GM21423 (cell line): ENCODE measurements at regions not wholly inside any gene's neighbourhood (a gene's known extent, or its start where the extent isn't known, plus 50 kb on each side); places are given as distances from the start of the nearest gene placed in this dataset.
"Not testable (repeated sequence)": the region's sequence is repeated elsewhere in the genome, so short reads cannot be mapped to it uniquely, and the experiment has no call there.

Experiments
- ATAC-seq: cut with Tn5 transposase; IDR thresholded peaks from one replicate; pipeline ENCODE4 v1.9.1; 2021; ENCODE audit warnings: mild to moderate bottlenecking, moderate library complexity; ENCODE audit not compliant: unreplicated experiment

DNA sequence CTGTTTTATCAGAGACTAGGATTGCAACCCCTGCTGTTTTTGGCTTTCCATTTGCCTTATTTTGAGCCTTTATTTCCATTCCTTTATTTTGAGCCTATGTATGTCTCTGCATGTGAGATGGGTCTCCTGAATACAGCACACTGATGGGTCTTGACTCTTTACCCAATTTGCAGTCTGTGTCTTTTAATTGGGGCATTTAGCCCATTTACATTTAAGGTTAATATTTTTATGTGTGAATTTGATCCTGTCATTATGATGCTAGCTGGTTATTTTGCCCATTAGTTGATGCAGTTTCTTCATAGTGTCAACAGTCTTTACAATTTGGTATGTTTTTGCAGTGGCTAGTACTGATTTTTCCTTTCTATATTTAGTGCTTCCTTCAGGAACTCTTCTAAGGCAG, 88.5 kb upstream of the HCCS start:
- ATAC-seq: not testable (repeated sequence)

DNA sequence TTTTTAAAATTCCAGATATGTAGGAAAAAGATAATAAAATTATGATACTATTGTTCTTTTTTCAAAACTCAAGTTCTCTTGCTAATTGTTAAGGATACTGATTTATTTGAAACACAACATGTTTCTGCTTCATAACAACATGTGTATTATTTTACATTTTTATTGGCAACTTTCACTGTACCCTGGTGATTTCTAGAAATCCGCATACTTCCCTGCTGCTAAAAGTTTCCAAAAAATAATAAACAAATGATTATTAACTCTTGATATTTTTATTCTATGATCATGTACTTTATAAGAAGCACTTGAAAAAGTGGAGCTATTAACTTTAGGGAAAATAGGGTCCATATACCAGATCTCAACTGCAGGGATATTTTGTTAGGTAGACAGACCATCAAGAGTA, 71.2 kb upstream of the HCCS start:
- ATAC-seq: no peak

DNA sequence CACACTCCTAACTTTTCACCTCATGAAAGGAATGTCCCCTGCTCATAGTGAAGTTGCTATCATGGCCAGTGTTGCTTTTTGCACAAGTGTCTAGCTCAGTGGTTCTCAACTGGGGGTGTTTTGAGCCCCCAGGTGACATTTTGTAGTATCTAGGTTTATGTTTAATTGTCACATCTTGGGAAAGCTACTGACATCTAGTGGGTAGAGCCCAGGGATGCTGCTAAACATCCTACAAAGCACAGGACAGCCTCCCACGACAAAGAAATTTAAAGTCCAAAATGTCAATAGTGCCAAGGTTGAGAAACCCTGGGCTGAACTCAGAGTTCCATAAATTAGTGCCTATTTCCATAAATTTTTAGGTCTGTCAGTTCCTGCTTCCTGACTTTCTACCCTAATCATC, 70.7 kb upstream of the HCCS start:
- no peak for ATAC-seq

DNA sequence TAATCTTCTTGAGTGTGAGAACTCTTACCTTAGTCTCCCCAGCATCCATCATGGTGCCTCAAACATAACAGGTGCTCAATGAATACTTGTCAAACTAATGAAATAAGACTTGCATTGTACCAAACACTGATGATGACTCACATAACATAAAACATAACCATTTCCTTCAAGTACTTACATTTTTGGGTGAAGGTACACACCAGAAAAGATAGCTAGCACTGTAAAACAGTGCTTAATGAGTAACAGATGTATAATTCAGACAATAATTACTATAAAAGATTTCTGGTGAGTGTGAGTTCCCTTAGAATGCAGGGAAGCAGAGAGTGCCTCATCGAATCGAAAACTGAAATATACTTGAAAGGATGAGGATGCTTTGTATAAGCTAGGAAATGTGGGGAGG, 70.1 kb upstream of the HCCS start:
- ATAC-seq: no peak

DNA sequence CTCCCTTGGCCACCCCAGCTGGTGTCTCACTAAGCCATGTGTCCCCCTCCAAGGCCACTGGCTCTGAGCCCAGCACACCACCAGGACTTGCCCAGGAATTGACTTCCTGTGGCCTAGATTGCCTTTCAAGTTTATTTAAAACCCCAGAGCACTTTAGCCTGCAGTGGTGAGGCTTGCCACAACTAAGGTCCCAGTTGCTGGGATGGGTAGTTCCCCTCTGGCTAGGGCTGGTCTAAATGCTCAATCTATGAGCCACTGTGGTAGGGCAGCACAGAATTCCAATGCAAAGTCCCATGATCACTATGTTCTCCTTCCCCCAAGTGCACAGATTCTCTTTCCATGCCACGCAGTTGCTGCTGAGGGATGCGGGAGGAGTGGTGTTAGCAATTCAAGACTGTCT, 61.1 kb upstream of the HCCS start:
- ATAC-seq: no peak

DNA sequence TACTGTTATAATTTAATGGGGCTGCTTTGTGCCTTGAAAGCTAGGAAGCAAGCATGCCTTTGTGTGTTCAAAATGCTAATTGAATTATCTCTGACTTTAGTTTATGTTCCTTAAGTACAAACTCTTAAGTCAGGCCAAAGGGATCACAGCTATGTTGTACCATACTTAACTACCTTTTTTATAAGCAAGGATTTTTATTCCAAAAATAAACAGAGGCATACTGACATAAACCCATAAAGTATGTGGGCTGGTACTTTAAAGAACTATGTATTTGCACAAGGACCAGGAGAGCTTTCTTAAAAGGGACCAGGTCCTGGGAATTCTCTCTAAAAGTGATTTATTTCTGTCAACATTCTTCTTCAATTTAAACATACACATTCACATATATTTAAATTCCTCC, 57.8 kb upstream of the HCCS start:
- no peak for ATAC-seq

DNA sequence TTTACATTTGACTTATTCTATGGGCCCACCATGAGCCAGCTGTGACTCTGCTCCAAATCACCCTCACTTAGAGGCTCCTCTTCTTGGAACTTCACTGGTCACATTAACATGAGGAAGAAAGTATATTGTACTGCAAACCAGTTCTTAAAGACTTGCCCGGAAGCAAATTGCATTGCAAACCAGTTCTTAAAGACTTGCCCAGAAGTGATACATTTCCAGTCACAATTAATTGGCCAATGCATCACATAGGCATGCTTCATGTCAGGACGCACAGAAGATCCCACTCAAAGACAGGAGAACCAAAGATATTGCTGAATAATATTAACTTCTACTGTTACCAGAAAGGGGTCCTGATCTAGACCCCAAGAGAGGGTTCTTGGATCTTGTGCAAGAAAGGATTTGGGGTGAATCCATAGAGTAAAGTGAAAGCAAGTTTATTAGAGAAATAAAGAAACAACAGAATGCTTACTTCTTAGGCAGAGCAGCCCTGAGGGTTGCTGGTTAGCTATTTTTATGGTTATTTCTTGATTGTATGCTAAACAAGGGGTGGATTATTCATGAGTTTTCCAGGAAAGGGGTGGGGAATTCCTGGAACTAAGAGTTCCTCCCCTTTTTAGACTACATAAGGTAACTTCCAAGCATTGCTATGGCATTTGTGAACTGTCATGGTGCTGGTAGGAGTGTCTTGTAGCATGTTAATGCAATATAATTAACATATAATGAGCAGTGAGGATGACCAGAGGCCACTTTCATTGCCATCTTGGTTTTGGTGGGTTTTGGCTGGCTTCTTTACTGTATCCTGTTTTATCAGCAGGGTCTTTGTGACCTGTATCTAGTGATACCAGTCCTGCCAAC, 54.6 kb upstream of the HCCS start:
- ATAC-seq: no peak

DNA sequence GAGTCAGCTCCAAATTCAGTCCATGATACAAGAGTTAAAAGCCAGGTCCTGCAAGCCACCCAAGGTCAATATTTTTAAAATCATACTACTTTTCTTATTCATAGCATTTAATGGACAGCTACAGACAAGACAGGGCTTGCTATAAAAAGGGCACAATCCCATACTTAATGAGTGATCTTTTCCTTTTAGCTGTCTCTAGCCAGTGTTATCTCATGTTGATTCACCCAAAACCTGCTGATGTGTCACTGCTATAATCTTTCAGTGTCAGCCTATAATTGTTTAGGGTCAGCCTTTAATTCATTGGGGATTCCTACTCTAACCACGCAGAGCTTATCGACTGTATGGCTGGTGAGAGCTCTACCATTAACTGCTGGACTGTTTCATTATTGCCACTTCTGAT, 51.2 kb upstream of the HCCS start:
- ATAC-seq: no peak
